SK-N-SH (cell line): ENCODE measurements at regions not wholly inside any gene's neighbourhood (a gene's known extent, or its start where the extent isn't known, plus 50 kb on each side); places are given as distances from the start of the nearest gene placed in this dataset.

Experiments
- CTCF ChIA-PET: fragments of 300-600, 350-600 bp; formaldehyde crosslinking; extraction: SDS; loops from one replicate; lab custom pipeline; 2021; lab: Yijun Ruan, JAX
- POLR2A ChIA-PET: fragments of 350-600 bp; sonication (Branson Sonifier 250); formaldehyde crosslinking; extraction: SDS; loops from one replicate; lab custom pipeline; 2020; ENCODE audit warnings: antibody characterized with exemption, inconsistent platforms; lab: Yijun Ruan, JAX
- DNase-seq: peaks from one replicate; pipeline ENCODE4 v3.0.0; 2012
- H2AFZ ChIP-seq: fragments of 200-600 bp; sonication (generic); 2 replicates; pipeline ENCODE4 v1.8.1; 2016; ENCODE audit warnings: antibody characterized with exemption, mild to moderate bottlenecking, low read depth
- H3F3A ChIP-seq: fragments of 200-600 bp; sonication (generic); replicated peaks from 2 replicates; pipeline ENCODE3; 2016; ENCODE audit warnings: antibody characterized with exemption, mild to moderate bottlenecking; ENCODE audit not compliant: insufficient read depth
- H3K27ac ChIP-seq, 2 experiments: fragments of 200-500 bp in 1 of 2; fragments of 200-600 bp in 1 of 2; sonication (Bioruptor generic) in 1 of 2; sonication (generic), shearing (Covaris generic) in 1 of 2; 2 replicates each; pipeline versions ENCODE4 v1.5.1 to v1.6.1; 2014 to 2016; ENCODE audit warnings: low read depth in 2 of 2, inconsistent platforms in 1 of 2, low read length in 1 of 2, mild to moderate bottlenecking in 1 of 2, mixed read lengths in 1 of 2
- H3K27me3 ChIP-seq: fragments of 200-600 bp; sonication (generic), shearing (Covaris generic); 2 replicates; pipeline ENCODE4 v1.6.1; 2016; ENCODE audit warnings: mixed run types; ENCODE audit not compliant: insufficient read depth
- H3K36me3 ChIP-seq, 2 experiments: fragments of 200-500 bp in 1 of 2; fragments of 200-600 bp in 1 of 2; sonication (Bioruptor generic) in 1 of 2; sonication (generic) in 1 of 2; replicated peaks in 1 of 2; 2 replicates each; pipeline versions ENCODE3 to v1.5.1; 2014 to 2016; ENCODE audit warnings: low read length in 1 of 2, mild to moderate bottlenecking in 1 of 2; ENCODE audit not compliant: insufficient read depth in 2 of 2, control insufficient read depth in 1 of 2
- H3K4me1 ChIP-seq, 2 experiments: fragments of 200-500 bp in 1 of 2; fragments of 200-600 bp in 1 of 2; sonication (Bioruptor generic) in 1 of 2; sonication (generic), shearing (Covaris generic) in 1 of 2; 2 replicates each; pipeline versions ENCODE4 v1.5.1 to v1.6.1; 2014 to 2016; ENCODE audit warnings: low read depth in 1 of 2, low read length in 1 of 2, mixed run types in 1 of 2; ENCODE audit not compliant: insufficient read depth in 2 of 2, control insufficient read depth in 1 of 2
- H3K4me2 ChIP-seq: fragments of 200-600 bp; sonication (generic), shearing (Covaris generic); 2 replicates; pipeline ENCODE4 v1.6.1; 2017; ENCODE audit warnings: mixed run types
- H3K4me3 ChIP-seq, 2 experiments: fragments of 200-500 bp in 1 of 2; fragments of 200-600 bp in 1 of 2; sonication (Bioruptor generic) in 1 of 2; sonication (generic), shearing (Covaris generic) in 1 of 2; 2 replicates each; pipeline versions ENCODE4 v1.5.1 to v1.8.1; 2014 to 2016; ENCODE audit warnings: low read depth in 2 of 2, inconsistent platforms in 1 of 2, low read length in 1 of 2, mild to moderate bottlenecking in 1 of 2, mixed read lengths in 1 of 2, moderate library complexity in 1 of 2
- H3K79me2 ChIP-seq: fragments of 200-600 bp; sonication (generic); 2 replicates; pipeline ENCODE4 v1.8.1; 2017; ENCODE audit warnings: mild to moderate bottlenecking; ENCODE audit not compliant: insufficient read depth
- H3K9ac ChIP-seq: fragments of 200-600 bp; sonication (generic); 2 replicates; pipeline ENCODE4 v1.6.1; 2017; ENCODE audit warnings: mixed run types
- H3K9me2 ChIP-seq: fragments of 200-600 bp; sonication (generic); 2 replicates; pipeline ENCODE4 v1.6.1; 2017; ENCODE audit warnings: mixed run types
- H3K9me3 ChIP-seq: fragments of 200-600 bp; sonication (generic); 2 replicates; pipeline ENCODE4 v1.6.1; 2017; ENCODE audit warnings: mixed run types, mild to moderate bottlenecking, moderate library complexity
- H4K20me1 ChIP-seq: fragments of 200-600 bp; sonication (generic); 2 replicates; pipeline ENCODE4 v1.6.1; 2017; ENCODE audit warnings: mild to moderate bottlenecking, mixed run types; ENCODE audit not compliant: insufficient read depth
- ELF1 ChIP-seq: IDR thresholded peaks from 2 replicates; pipeline ENCODE4 v1.4.0; 2012
- EP300 ChIP-seq, 2 experiments: IDR thresholded peaks; 2 replicates each; pipeline versions ENCODE4 v1.4.0 to v1.6.1; 2012; ENCODE audit warnings: borderline replicate concordance in 1 of 2, low read depth in 1 of 2, low read length in 1 of 2
- EZH2phosphoT487 ChIP-seq: fragments of 200-600 bp; sonication (generic); IDR thresholded peaks from 2 replicates; pipeline ENCODE4 v1.6.1; 2017; ENCODE audit warnings: low read depth, mixed run types, mild to moderate bottlenecking, antibody characterized with exemption, moderate library complexity, borderline replicate concordance
- FOXJ3 ChIP-seq: sonication (generic); formaldehyde crosslinking; IDR thresholded peaks from 2 replicates; pipeline ENCODE4 v1.5.1; 2020; ENCODE audit warnings: mild to moderate bottlenecking, missing genetic modification reagents
- GABPA ChIP-seq: IDR thresholded peaks from 2 replicates; pipeline ENCODE4 v1.4.0; 2012; ENCODE audit warnings: low read depth, mild to moderate bottlenecking
- MEF2A ChIP-seq: IDR thresholded peaks from 2 replicates; pipeline ENCODE4 v1.4.0; 2012; ENCODE audit warnings: low read depth, borderline replicate concordance
- MXI1 ChIP-seq: IDR thresholded peaks from 2 replicates; pipeline ENCODE4 v1.6.1; 2012; ENCODE audit warnings: mild to moderate bottlenecking, low read depth, low read length, improper control_type of control experiment
- NFIC ChIP-seq: IDR thresholded peaks from 2 replicates; pipeline ENCODE4 v1.4.0; 2012; ENCODE audit warnings: borderline replicate concordance
- POLR2AphosphoS5 ChIP-seq: IDR thresholded peaks from 2 replicates; pipeline ENCODE4 v1.6.1; 2012; ENCODE audit warnings: low read depth, low read length
- RAD21 ChIP-seq: IDR thresholded peaks from 2 replicates; pipeline ENCODE4 v1.6.1; 2012; ENCODE audit warnings: mild to moderate bottlenecking, low read length
- RCOR1 ChIP-seq: fragments of 150-350 bp; IDR thresholded peaks from 2 replicates; pipeline ENCODE4 v1.6.1; 2017; ENCODE audit warnings: antibody characterized with exemption, low read length
- RFX5 ChIP-seq: IDR thresholded peaks from 2 replicates; pipeline ENCODE4 v1.6.1; 2012; ENCODE audit warnings: mild to moderate bottlenecking, improper control_type of control experiment, low read length
- RXRA ChIP-seq: IDR thresholded peaks from 2 replicates; pipeline ENCODE4 v1.4.0; 2012; ENCODE audit warnings: low read depth, mild to moderate bottlenecking, borderline replicate concordance
- SMC3 ChIP-seq: IDR thresholded peaks from 2 replicates; pipeline ENCODE4 v1.6.1; 2012; ENCODE audit warnings: low read depth, low read length, improper control_type of control experiment
- TAF1 ChIP-seq: IDR thresholded peaks from 2 replicates; pipeline ENCODE4 v1.6.1; 2012; ENCODE audit warnings: low read depth, mild to moderate bottlenecking, low read length, moderate library complexity, borderline replicate concordance
- TCF12 ChIP-seq: IDR thresholded peaks from 2 replicates; pipeline ENCODE4 v1.4.0; 2012
- ZBTB33 ChIP-seq: IDR thresholded peaks from 2 replicates; pipeline ENCODE4 v1.4.0; 2012; ENCODE audit warnings: low read depth, borderline replicate concordance
- WGBS: methylation state at CpG from one replicate; pipeline ENCODE4 v1.1.6; 2017; ENCODE audit warnings: low lambda C conversion rate; 5-methylcytosine and 5-hydroxymethylcytosine counted together
- TF ChIP-seq, protein P1 (sequence below): IDR thresholded peaks from 2 replicates; pipeline ENCODE4 v1.6.1; 2012; ENCODE audit warnings: mild to moderate bottlenecking, low read depth, low read length, moderate library complexity
- TF ChIP-seq, protein P2 (sequence below): IDR thresholded peaks from 2 replicates; pipeline ENCODE4 v1.4.0; 2012; ENCODE audit warnings: low read depth
- TF ChIP-seq, protein P3 (sequence below): fragments of 150-350 bp; IDR thresholded peaks from 2 replicates; pipeline ENCODE4 v1.6.1; 2016; ENCODE audit warnings: mild to moderate bottlenecking, low read depth, low read length

DNA sequence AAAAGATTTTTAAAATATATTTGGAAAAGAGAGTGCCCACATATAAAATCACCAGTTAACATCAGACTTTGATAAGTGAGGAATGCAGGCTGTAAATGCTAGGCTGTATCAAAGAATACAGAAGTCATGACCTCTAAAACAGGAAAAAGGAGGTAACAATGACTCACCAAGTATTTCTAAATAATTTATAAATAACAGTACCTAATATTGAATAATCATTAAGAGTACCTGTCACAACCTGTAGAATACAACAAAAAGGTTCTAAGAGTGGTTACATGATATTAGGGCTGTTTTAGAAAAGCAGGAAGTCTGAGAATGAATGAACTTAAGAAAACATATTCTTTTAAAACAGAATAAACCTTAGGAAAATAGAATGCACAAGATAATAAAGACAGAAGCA, 173.1 kb upstream of the CST7 start (continued):
- TF ChIP-seq NFIC (no peak), MEF2A (no peak), RCOR1 (no peak), GABPA (no peak), EZH2phosphoT487 (no peak), TAF1 (no peak), POLR2AphosphoS5 (no peak), ELF1 (no peak)
- TF ChIP-seq, protein P1, sequence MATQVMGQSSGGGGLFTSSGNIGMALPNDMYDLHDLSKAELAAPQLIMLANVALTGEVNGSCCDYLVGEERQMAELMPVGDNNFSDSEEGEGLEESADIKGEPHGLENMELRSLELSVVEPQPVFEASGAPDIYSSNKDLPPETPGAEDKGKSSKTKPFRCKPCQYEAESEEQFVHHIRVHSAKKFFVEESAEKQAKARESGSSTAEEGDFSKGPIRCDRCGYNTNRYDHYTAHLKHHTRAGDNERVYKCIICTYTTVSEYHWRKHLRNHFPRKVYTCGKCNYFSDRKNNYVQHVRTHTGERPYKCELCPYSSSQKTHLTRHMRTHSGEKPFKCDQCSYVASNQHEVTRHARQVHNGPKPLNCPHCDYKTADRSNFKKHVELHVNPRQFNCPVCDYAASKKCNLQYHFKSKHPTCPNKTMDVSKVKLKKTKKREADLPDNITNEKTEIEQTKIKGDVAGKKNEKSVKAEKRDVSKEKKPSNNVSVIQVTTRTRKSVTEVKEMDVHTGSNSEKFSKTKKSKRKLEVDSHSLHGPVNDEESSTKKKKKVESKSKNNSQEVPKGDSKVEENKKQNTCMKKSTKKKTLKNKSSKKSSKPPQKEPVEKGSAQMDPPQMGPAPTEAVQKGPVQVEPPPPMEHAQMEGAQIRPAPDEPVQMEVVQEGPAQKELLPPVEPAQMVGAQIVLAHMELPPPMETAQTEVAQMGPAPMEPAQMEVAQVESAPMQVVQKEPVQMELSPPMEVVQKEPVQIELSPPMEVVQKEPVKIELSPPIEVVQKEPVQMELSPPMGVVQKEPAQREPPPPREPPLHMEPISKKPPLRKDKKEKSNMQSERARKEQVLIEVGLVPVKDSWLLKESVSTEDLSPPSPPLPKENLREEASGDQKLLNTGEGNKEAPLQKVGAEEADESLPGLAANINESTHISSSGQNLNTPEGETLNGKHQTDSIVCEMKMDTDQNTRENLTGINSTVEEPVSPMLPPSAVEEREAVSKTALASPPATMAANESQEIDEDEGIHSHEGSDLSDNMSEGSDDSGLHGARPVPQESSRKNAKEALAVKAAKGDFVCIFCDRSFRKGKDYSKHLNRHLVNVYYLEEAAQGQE: no peak
- TF ChIP-seq, all 33 proteins: peak for 0

GRCh38 chr20:24776755-24777271, 172.3 kb upstream of the CST7 start:
- no peak overlapping the region for H3K4me2 ChIP-seq
- H2AFZ ChIP-seq: no peak overlapping the region
- H3K27me3 ChIP-seq: no peaks in the 10 kb centered on the region
- H3K9me3 ChIP-seq: peaks cover 7% of the 10 kb centered on the region; the same call in 1 of the 2 replicates
- POLR2A ChIA-PET: no interaction called here
- H3K36me3 ChIP-seq: no peaks in the 10 kb centered on the region
- peaks cover 0 to 16% of the 10 kb centered on the region in 2 experiments; a peak in 1 of 4 replicates for H3K4me1 ChIP-seq
- no peaks in the 10 kb centered on the region for H3K79me2 ChIP-seq
- WGBS: 51% methylated on average over 5 of the region's 6 CpGs
- DNase-seq: no peak
- H3K9me2 ChIP-seq: no peaks in the 10 kb centered on the region
- TF ChIP-seq EP300 (IDR thresholded peaks at IDR 0.05; ENCODE audit: borderline replicate concordance in 1 of 2, low read depth in 1 of 2, low read length in 1 of 2) (no peak), RAD21 (no peak), RCOR1 (no peak), NFIC (no peak), RXRA (no peak), SMC3 (no peak), GABPA (no peak), FOXJ3 (no peak), ZBTB33 (no peak), EZH2phosphoT487 (no peak), TCF12 (no peak), RFX5 (no peak), MXI1 (no peak)
- TF ChIP-seq, protein P2, sequence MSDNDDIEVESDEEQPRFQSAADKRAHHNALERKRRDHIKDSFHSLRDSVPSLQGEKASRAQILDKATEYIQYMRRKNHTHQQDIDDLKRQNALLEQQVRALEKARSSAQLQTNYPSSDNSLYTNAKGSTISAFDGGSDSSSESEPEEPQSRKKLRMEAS: no peak
- TF ChIP-seq, protein P1: no peak
- TF ChIP-seq, protein P3, sequence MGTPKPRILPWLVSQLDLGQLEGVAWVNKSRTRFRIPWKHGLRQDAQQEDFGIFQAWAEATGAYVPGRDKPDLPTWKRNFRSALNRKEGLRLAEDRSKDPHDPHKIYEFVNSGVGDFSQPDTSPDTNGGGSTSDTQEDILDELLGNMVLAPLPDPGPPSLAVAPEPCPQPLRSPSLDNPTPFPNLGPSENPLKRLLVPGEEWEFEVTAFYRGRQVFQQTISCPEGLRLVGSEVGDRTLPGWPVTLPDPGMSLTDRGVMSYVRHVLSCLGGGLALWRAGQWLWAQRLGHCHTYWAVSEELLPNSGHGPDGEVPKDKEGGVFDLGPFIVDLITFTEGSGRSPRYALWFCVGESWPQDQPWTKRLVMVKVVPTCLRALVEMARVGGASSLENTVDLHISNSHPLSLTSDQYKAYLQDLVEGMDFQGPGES: no peak
- no peak overlapping the region for H3K27ac ChIP-seq
- H4K20me1 ChIP-seq: no peaks in the 10 kb centered on the region
- H3F3A ChIP-seq: peaks cover 22% of the 10 kb centered on the region
- H3K9ac ChIP-seq: no peak overlapping the region
- no peak overlapping the region for H3K4me3 ChIP-seq
- CTCF ChIA-PET: no interaction called here
